GM21360 (cell line): ENCODE measurements at regions not wholly inside any gene's neighbourhood (a gene's known extent, or its start where the extent isn't known, plus 50 kb on each side); places are given as distances from the start of the nearest gene placed in this dataset.
"Not testable (repeated sequence)": the region's sequence is repeated elsewhere in the genome, so short reads cannot be mapped to it uniquely, and the experiment has no call there.

Experiments used
- ATAC-seq: cut with Tn5 transposase; IDR thresholded peaks from one replicate; pipeline ENCODE4 v1.9.1; 2021; ENCODE audit warnings: mild to moderate bottlenecking, moderate library complexity; ENCODE audit not compliant: unreplicated experiment

DNA sequence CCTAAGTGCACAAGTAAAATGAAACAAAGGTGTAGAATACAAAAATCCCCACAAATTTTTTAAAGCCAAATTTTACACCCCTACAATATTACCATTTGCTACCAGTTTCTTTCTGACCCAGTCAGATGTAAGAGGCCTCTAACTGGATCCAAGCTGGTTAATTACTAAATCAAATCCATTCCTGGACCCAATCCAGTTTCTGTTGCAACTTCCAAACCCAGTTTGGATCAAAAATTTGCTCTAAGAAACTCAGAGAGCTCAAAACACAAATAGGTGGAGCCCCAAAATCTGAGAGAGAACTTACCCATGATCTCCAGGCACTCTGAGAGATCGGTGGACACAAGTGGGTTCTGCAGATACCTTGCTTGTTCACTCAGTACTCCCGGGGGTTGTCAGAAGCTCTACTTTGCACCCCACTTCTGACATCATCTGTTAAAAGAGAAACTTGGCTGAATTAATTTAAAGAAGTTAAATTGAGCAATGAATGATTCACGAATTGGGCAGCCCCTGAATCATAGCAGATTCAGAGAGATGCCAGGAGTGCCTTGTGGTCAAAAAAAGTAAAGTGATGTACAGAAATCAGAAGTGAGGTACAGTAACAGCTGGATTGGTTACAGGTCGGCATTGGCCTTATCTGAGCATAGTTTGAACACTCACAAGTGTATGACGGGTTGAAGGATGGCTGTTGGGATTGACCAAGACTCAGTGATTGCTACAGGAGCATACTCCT lies 448.0 kb downstream of the KCNT2 start:
- no peak for ATAC-seq

GRCh38 chr1:196155586-196155985 lies 452.7 kb downstream of the KCNT2 start:
- no peak for ATAC-seq

- no peak for ATAC-seq
Observed at GRCh38 chr1:196152975-196153374, 455.3 kb downstream of the KCNT2 start.

DNA sequence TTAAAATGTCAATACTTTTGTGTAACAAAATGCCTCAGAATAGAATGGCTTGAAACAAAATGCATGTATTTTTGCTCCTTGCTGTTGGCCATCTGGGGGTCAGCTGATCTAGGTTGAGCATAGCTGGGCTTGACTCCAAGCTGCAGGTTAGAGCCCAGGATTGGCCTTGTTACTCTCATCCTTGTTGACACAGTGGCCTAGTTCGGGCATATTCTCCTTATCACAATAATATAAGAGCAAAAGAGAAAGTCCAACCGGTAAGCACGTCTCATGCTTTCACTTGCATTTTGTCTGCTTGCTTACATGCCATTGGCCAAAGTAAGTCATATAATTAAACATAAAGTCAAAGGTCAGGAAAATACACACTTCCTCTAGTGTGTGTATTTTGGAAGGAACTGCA lies 456.2 kb downstream of the KCNT2 start:
- ATAC-seq = no peak

DNA sequence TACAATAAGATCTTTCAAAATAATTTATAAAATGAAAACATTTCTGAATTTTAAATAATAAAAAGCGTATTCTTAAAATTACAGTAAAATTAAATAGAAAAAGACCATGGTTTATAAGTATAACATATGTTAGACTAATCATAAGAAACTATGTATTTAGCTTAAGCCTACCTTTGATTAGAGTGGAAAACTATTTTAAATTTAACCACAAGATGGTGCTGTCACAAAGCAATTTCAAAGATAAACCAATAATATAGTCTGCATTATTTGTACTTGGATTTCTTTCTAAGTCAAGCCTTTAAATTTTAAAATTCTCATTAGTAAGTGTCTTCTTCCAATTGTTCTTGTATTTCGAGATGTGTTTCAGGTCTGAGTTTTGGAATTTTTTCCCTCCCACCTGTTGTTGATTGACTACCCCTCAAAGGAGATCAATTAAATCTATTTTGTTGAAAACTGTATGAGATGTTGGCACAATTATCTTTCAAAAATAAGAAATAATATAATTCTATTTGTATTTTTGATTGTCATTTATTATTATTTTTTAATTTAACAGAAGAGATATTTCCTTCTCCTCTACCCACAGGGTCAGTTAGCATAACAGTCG lies 459.8 kb downstream of the KCNT2 start:
- ATAC-seq = no peak

DNA sequence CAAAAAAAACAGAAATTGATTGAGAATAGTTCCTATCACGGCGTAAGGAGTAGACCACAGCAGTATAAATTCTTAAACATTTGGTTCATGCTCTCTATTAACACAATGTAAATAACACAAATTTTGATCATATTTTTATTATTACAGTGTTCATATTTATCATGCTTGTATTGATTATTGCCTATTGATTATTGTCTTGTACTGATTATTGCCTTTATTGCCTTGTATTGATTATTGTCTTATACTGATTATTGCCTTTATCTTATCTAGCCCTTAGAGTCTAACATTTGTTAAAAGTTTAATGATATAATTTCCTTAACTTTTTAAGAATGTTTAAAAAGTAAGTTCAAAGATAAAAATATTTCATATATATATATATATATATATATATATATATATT lies 460.7 kb downstream of the KCNT2 start:
- ATAC-seq = no peak

GRCh38 chr1:196145151-196145550 lies 463.1 kb downstream of the KCNT2 start:
- not testable (repeated sequence) for ATAC-seq

- ATAC-seq = no peak
Observed at GRCh38 chr1:196144588-196144987, 463.7 kb downstream of the KCNT2 start.

- ATAC-seq = no peak
Observed at GRCh38 chr1:196143602-196144342, 464.5 kb downstream of the KCNT2 start.

- ATAC-seq = no peak
Observed at GRCh38 chr1:196142111-196142640, 466.1 kb downstream of the KCNT2 start.

GRCh38 chr1:196136396-196136795 lies 471.8 kb downstream of the KCNT2 start:
- no peak for ATAC-seq

DNA sequence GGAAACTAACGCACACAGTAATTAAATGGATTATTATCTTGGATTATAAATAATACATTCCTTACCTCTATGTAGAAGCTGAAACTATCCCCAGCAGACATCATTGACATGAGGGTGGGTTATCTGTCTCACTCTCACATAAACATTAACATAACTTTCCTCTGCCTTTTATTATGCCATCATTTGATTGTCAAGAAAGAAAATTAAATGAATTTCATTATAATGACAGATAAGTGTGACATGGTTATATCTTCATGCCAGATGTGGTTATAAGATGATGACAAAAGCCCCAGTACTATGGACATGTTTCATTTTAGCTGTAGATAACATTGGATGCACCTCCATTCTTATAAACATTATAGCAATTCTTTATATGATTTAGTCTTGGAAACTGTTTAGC lies 476.5 kb downstream of the KCNT2 start:
- no peak for ATAC-seq

- no peak for ATAC-seq
Observed at GRCh38 chr1:196128835-196129234, 479.4 kb downstream of the KCNT2 start.

DNA sequence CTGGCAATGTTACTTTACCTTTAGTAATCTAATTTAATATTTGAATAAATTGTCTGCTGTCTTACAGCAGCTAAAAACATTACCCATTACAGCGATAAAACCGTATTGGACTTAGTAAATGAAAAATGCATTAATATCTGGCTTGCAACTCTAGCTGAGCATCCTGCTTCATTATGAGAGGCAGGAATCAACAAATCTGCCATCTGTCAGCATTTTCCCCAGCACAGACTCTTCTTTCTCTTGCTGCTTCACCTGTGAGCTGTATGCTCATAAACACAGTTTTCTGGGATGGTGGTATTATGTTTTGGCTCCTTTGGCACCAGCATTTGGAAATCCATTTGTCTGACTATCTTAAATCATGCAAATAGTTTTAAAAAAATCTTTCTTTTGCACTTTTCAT lies 487.1 kb downstream of the KCNT2 start:
- no peak for ATAC-seq

DNA sequence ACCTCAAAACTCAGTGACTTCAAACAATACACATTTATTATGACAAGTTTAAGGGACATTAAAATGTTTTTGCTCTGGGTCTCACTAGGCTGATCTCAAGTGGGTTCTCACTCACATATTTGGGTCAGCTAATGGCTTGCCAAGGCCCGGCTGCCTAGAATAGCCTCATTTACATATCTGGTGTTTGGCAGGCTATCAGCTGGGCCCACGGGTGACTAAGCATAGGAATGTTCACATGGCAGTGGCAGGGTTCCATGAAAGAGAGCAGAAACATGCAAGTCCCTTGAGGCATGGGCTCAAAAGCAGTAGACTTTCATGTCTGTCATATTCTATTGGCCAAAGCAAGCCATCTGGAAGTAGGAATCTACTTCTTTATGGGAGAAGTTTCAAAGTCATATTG lies 492.6 kb downstream of the KCNT2 start:
- ATAC-seq = no peak

DNA sequence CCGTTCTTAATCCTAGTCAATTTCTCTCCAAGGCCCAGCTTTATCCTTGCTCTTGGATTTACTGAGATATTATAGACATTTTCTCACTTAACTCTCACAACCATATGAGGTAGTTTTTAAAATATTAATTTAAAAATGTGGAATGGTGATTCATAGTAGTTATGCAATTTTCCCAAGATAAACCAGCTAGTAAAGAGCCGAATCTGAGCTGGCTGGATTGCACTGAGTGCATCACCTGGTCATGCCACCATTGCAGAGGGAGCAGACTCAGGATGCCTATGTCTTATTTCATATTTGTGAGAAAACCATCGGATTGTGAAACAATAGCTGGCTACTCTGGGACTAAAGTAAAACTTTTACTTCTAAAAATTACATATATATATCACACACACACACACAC lies 494.0 kb downstream of the KCNT2 start:
- no peak for ATAC-seq

DNA sequence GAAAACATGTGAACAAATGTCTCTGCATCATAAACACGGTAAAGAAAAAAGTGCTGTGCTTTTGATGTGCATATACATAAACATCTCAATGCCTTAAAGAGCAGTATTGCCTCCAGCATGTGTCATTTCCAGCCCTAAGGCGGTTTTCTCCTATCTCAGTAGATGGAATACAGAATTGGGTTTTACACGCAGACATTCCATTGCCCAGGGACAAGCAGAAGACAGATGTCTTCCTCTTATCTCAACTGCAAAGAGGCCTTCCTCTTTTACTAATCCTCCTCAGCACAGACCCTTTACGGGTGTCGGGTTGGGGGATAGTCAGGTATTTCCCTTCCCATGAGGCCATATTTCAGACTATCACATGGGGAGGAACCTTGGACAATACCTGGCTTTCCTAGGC lies 499.2 kb downstream of the KCNT2 start:
- not testable (repeated sequence) for ATAC-seq

DNA sequence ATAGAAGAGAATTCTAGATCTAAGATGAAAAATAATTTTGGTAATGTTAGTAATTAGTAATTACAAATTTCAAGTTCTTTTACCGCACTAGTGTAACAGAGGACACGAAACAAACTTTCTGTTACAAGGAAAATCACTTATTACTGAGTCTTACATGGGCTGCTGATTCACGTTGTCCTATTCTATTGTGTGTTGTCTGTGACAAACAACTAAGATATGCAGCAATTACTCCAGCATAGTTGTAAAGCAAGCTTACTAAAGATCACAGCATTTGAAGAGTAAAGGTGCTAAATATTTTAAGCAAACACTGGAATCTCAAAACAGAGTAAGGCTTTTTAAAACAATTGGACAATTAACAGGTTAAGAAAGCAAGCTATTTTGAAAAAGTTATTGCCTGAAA lies 502.3 kb downstream of the KCNT2 start:
- ATAC-seq = no peak

- ATAC-seq = no peak
Observed at GRCh38 chr1:196102826-196103225, 505.4 kb downstream of the KCNT2 start.

GRCh38 chr1:196098000-196098399 lies 510.2 kb downstream of the KCNT2 start:
- ATAC-seq = no peak

DNA sequence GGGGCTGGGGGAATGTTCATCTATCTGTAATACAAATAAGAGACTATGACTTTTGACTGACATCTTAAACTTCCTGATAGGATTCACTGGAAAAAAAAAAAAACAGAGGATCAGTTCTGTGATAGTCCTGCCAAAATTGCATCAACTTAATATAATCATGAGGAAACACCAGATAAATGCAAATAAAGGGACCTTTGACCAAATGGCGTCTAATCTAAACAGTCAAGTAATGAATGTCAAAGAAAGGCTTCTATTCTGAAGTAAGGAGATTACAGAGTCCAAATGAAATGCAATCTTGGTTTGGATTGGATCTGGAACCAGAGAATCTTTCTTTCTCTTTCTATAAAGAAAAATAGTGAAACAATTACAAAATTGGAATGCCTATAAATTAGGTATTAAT lies 513.4 kb downstream of the KCNT2 start:
- no peak for ATAC-seq
